ENCODE measurements at regions not wholly inside any gene's neighbourhood (a gene's known extent, or its start where the extent isn't known, plus 50 kb on each side); places are given as distances from the start of the nearest gene placed in this dataset.

GRCh38 chr1:66435541-66435940 lies 98.4 kb upstream of the SGIP1 start:
- TF ChIP-seq POLR2A (IDR thresholded peaks at IDR 0.05), result no peak
- no peak for TF ChIP-seq CTCF (IDR thresholded peaks at IDR 0.05)
- WGBS, 2 donors, result 77 to 81% methylated on average over 1 of the region's 1 CpG
- Histone ChIP-seq H3K4me1 (no peaks in the 10 kb centered on the region), H3K4me3 (no peak overlapping the region), H3K27ac (no peak overlapping the region), H3K36me3 (ENCODE audit: low read depth, missing control alignments) (no peaks in the 10 kb centered on the region), H3K27me3 (no peaks in the 10 kb centered on the region), H3K9me3 (no peaks in the 10 kb centered on the region)
- intact Hi-C loops (cut with DNase I; ENCODE audit: low total_unique reads), result no loop called here
- no peak for DNase-seq

GRCh38 chr1:66436378-66437135 lies 97.4 kb upstream of the SGIP1 start:
- no peak for DNase-seq
- no peaks in the 10 kb centered on the region for H3K27me3 ChIP-seq
- no peaks in the 10 kb centered on the region for H3K4me1 ChIP-seq
- H3K9me3 ChIP-seq, result no peaks in the 10 kb centered on the region
- no peak overlapping the region for H3K4me3 ChIP-seq
- no peak for TF ChIP-seq POLR2A (IDR thresholded peaks at IDR 0.05)
- no peak for TF ChIP-seq CTCF (IDR thresholded peaks at IDR 0.05)
- no peak overlapping the region for H3K27ac ChIP-seq
- H3K36me3 ChIP-seq (ENCODE audit: low read depth, missing control alignments), result no peaks in the 10 kb centered on the region
- 79 to 92% methylated on average over 3 to 4 of the region's 4 CpGs for WGBS, 2 donors
- intact Hi-C loops (cut with DNase I; ENCODE audit: low total_unique reads), result no loop called here

GRCh38 chr1:66437136-66437401 lies 96.9 kb upstream of the SGIP1 start:
- Histone ChIP-seq H3K9me3 (no peaks in the 10 kb centered on the region), H3K4me3 (no peak overlapping the region), H3K36me3 (ENCODE audit: low read depth, missing control alignments) (no peaks in the 10 kb centered on the region), H3K27me3 (no peaks in the 10 kb centered on the region), H3K27ac (no peak overlapping the region), H3K4me1 (no peaks in the 10 kb centered on the region)
- intact Hi-C loops (cut with DNase I; ENCODE audit: low total_unique reads), result no loop called here
- TF ChIP-seq CTCF (IDR thresholded peaks at IDR 0.05) (no peak), POLR2A (IDR thresholded peaks at IDR 0.05) (no peak)
- WGBS, 2 donors, result 85 to 87% methylated on average over 2 of the region's 2 CpGs
- no peak for DNase-seq

GRCh38 chr1:66438062-66438461 lies 95.9 kb upstream of the SGIP1 start:
- 86 to 91% methylated on average over 1 of the region's 1 CpG for WGBS, 2 donors
- H3K27ac ChIP-seq, result no peak overlapping the region

More at GRCh38 chr1:66438062-66438461, 95.9 kb upstream of the SGIP1 start:
- Histone ChIP-seq H3K36me3 (ENCODE audit: low read depth, missing control alignments) (no peaks in the 10 kb centered on the region), H3K9me3 (no peaks in the 10 kb centered on the region), H3K4me3 (no peak overlapping the region), H3K27me3 (no peaks in the 10 kb centered on the region), H3K4me1 (no peaks in the 10 kb centered on the region)
- TF ChIP-seq POLR2A (IDR thresholded peaks at IDR 0.05), result no peak
- no peak for TF ChIP-seq CTCF (IDR thresholded peaks at IDR 0.05)
- no peak for DNase-seq
- intact Hi-C loops (cut with DNase I; ENCODE audit: low total_unique reads), result no loop called here
